GM19395 (cell line): ENCODE measurements at regions not wholly inside any gene's neighbourhood (a gene's known extent, or its start where the extent isn't known, plus 50 kb on each side); places are given as distances from the start of the nearest gene placed in this dataset.
A peak's percentile ranks its signal among the peaks of the same experiment; 100 is the strongest.

Experiments
- ATAC-seq: cut with Tn5 transposase; IDR thresholded peaks from one replicate; pipeline ENCODE4 v1.9.1; 2021; ENCODE audit warnings: mild to moderate bottlenecking, moderate library complexity; ENCODE audit not compliant: unreplicated experiment

DNA sequence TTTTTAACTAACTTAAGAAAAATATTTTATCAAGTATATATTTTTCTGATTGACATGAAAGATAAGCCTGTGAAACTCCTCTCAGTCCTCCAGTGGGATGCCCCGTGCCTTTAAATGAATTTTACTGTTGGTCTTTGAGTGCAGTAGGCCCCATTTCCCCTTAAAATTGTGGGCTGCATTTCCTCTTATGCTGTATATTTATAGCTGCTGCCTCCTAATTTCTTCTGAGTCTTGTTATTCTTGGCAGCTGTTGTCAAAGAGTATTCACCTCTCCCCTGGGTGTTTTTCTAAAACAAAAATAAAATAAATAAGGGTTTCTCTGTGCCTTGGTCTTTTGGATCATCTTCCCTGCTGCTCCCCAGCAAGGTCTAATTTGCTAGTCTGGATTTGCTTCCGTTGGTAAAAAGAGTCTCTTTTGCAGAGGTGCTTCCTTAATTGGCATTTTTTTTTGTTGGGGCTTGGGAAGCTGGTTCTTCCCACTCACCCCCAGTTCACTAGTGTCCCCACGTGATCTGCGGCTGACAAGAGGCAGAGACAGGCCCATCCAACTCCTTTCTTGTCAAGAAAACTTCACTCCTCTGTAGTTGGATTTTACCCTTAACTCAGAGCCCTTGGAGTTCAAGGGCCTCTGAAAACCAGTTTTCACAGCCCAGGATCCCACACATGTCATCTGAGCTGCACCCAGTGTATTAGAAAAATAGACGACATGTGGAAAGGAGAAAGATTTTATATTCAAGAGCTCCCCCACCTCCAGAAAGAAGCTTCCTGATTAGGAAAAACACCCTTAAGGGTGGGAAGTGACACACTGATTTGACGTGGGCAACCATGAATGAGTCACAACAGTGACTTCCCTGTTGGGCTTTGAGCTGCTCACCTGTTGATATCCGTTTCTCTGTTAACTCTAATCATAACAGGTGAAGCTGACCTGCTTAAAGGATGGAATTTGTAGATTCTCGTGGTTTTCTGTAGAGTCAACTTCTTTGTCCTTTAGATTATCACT lies 431.5 kb downstream of the DCDC2C start:
- ATAC-seq, result no peak

DNA sequence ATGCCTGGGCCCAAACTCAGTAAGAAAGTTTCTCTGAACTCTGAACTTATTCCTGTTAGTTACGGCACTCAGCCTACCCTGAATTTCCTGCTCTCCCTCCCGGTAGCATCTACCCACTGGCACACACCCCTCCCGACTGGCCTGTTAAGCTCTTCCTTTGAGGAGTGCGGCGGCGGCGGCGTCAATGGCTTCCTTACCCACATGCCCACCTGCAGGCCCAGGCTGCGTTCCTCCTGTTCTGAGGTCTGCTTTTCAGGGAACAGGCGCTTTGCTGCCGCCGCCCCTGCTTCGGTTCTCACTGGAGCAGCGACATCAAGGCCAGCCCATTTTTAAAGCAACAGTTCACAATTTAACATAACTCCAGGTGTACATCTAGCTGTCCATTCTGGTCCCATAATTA lies 432.4 kb downstream of the DCDC2C start:
- ATAC-seq, result no peak

DNA sequence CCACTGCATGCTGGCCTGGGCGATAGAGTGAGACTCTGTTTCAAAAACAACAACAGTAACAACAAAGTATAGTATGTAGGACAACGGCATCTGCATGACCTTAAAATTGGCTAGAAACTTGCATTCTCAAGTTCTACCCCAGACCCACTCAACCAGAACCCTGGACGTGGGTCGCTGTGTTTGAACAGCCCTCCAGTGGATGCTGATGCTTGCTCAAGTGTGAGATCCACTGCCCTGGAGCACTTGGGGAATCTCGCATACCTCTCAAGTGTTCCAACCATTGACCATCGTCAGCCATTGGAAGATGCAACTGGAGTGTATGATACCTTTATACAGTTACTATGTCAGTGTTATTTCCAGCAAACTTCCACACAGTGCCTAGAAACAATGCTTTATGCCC lies 435.9 kb downstream of the DCDC2C start:
- ATAC-seq, result no peak

DNA sequence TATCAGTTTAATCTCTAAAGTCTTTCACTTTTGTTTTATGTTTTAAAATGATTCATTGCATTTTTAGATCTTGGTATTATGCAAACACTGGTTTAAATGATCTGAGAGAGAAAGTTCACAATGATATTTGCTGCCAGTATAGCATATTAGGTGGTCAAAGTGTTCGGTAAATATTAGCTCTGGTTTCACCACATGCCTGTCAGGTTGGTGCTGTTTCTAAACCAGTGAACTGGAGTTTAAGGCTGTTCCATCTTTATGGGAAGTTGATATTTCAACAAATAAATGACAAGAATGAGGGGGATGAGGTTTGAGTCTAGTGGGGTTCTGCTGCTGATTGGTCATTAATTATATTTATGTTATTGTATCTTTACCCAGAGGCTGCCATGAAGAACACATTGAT lies 436.4 kb downstream of the DCDC2C start:
- ATAC-seq, result no peak

DNA sequence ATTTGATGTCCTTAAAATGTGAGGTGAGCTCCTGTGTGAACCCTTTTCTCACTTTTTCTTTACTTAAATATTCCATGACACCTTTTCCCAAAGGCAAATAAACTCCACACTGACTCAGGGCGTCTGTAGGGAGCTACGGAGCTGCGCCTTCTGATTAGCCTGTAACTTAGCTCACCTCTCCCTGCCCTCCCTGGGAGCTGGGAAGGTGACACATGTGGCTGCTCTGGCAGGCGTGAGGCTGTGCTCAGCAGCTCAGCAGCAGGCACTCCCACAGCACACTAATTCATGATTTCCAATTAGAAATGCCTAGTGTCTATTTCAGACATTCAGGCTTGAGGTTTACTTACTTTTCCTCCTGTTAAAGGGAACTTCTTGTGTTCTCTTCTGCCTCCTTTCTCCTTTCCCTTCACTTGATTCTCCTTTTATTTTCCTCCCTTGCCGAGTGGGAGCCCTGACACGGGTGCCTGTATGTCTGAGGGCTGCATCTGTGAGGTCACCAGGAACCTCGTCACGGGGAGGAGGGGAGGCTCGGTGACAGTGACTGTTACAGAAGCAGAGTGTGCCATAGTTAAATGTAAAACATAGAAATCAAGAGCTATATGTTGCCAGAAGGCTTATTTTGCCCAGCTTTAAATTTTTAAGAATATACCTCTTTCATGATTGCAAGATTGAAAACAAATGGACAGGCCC lies 437.1 kb downstream of the DCDC2C start:
- ATAC-seq, result no peak

DNA sequence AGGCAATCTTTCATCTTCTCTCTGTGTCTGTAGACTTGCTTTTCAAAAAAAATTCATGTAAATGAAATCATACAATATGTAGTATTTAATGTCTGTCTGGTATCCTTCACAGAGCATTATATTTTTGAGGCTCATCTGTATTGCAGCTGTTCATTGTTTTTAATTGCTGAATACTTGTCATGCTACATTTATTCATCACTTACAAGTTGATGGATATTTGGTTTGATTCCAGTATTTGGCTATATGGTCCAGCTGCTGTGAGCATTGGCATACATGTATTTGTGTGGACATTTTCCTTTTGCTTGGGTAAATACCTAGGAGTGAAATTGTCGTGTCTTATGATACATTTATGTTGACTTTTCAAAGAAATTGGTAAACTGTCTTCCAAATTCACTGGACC lies 441.4 kb downstream of the DCDC2C start:
- no peak for ATAC-seq

DNA sequence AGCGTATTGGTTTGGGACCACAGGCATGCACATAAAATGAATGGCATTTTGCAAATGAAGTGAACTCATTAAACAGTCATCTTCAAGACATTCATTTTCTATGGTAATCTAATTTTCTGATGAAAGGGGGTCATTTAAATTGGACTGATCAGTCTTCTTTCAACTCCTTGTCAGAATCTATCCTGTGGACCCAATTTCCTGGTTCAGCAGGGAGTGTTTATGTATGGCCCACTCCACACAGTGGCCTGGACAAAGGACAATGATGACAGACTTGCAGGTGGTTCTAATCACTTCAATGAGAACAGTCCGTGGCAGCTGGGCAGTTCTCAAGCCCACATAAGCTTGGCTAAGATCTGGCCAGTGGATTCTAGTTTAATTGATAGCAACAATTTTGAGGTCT lies 448.1 kb downstream of the DCDC2C start:
- ATAC-seq, result no peak

DNA sequence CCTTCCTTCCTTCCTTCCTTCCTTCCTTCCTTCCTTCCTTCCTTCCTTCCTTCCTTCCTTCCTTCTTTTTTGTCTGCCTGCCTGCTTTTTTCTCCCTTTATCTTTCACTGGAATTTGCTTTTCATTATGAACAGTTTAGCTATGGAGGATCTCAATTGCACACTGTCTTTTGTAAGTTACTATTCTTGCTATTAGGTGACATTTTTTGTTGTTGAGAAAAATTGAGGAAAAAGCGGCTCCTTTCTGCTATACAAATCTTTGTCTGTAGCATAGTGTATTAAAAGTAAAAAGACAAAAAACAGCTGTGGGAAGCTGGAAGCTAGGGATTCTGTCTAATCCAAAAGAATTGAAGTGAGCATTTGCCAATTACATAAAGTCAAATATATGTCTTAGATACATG lies 448.7 kb downstream of the DCDC2C start:
- no peak for ATAC-seq

DNA sequence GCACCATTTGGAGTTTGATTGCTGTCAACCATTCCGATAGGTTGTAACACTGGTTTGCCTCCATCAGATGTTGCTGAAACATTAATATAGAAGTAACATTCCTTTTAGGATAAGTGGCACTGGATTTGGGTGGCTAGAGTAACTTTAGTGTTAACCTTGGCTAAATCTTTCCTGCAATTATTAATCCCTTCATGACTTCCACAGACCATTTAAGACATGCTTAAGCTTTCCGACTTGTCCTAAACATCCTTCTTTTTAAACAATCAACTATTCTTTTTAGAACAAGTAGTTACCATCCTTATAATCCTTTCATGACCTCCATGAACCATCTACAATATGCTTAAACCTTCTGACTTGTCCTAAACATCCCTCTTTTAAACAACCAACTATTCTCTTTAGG lies 465.5 kb downstream of the DCDC2C start:
- ATAC-seq, result no peak

DNA sequence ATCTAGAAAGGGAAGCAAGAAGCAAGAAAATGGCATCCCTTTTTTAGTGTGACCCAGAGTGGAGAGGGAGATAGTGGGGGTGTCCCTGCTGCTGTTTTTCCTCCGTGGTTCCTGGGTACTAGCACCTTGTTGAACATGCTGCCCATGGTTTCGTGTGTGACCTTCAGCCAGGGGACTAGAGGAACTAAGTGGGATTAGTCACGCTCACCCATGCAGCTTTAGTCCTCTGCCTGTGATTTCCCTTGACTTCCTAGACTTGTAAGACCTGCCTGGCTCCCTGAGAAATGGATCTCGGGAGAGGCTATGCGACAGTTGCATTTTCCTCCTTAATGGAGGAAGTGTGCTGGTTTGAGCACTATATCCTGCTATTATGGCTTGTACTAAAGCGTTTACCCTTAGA lies 471.4 kb downstream of the DCDC2C start:
- no peak for ATAC-seq

DNA sequence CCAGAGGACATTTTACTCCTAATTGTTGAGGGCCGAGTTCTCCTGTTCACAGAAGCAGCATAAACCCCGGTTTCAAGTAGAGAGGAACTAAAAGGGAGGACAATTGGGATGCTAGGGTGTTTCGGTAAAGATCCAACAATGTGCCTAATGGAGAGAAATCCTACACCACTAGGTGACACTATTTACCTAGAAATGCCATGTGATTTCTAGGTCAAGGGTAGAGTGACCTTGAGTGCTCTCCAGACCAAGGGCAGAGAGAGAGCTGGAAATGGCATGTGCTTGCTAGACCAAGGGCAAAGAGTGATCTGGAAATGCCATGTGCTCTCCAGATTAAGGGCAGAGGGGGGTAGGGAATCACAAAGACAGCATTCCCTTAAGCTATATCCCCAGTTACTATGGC lies 472.0 kb downstream of the DCDC2C start:
- ATAC-seq, result no peak

DNA sequence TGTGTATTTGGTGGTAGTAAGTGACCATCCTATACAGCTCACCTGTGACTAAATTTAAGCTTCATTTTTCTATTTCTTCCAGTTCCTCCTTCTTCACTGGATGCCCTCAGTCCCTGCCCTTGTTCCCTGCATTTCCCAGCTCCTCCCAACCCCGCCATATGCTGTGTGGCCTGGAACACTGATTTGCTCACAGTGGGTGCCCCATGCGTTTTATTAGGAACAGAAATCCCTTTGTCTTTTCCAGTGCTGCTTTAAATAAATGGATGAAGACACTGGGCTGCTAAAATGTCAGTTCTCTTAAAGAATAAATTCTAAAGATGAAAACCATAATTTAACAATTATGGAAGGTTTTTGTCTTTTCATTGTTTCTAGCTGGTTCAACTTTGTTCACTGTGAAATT lies 477.3 kb downstream of the DCDC2C start:
- no peak for ATAC-seq

DNA sequence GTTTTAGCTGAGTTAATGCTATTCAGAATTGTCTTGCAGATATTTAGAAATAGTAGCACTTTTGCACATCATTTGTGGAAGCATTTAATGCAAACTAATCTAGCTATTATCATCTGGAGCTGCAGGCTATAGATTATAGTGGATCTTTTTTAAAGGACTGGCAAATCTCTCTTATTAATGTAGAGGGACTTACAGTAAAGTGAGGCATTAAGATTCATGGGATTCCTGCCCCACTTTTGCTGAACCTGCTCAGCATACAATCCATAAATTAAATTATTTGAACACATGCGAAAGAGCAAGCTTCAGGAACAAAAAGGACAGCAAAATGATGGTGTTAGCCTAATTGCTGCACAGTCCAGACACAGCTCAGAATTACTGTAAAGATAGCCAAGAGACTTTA lies 477.7 kb downstream of the DCDC2C start:
- ATAC-seq, result no peak

DNA sequence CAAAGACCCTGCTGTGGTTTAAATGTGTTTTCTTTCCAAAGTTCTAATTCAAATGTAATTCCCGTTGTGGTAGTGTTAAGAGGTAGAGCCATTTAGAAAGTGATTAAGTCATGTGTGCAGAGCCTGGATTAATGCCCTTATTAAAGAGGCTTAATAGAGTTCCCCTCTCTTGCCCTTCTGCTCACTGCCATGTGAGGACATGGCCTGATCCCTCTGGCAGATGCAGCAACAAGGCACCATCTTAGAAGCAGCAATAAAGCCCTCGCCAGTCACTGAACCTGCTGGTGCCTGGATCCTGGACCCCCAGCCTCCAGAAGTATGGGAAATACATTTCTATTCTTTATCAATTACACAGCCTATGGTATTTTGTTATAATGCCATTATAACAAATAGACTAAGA lies 485.2 kb downstream of the DCDC2C start:
- ATAC-seq, result no peak

DNA sequence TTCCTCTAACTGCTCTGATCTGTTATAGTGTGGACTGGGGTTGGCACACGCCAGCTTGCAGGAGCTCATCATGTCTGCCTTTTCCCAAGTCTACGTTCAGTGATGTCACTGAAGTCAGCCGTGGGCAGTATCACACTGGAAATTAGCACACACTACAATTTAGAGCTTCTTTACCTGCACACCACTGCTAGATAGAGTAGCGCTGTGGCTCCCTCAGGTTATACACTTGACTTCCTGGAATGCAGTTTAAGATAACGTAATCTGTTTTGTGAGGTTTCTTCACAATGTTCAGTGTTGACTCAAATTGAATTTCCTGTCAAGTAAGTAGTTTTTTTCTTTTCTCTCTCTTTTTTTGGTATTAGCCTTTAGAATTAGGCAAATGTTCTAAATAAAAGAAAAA lies 487.2 kb downstream of the DCDC2C start:
- ATAC-seq, result no peak

DNA sequence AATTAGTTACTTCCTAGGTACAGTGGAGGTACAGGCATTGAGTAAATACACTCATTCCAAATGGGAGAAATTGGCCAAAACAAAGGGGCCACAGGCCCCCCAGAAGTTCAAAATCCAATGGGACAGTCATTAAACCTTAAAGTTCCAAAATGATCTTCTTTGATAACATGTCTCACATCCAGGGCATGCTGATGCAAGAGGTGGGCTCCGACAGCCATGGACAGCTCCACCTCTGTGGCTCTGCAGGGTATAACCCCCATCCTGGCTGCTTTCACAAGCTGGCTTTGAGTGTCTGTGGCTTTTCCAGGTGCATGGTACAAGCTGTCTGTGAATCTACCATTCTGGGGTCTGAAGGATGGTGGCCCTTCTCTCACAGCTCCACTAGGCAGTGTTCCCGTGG lies 488.7 kb downstream of the DCDC2C start:
- no peak for ATAC-seq

DNA sequence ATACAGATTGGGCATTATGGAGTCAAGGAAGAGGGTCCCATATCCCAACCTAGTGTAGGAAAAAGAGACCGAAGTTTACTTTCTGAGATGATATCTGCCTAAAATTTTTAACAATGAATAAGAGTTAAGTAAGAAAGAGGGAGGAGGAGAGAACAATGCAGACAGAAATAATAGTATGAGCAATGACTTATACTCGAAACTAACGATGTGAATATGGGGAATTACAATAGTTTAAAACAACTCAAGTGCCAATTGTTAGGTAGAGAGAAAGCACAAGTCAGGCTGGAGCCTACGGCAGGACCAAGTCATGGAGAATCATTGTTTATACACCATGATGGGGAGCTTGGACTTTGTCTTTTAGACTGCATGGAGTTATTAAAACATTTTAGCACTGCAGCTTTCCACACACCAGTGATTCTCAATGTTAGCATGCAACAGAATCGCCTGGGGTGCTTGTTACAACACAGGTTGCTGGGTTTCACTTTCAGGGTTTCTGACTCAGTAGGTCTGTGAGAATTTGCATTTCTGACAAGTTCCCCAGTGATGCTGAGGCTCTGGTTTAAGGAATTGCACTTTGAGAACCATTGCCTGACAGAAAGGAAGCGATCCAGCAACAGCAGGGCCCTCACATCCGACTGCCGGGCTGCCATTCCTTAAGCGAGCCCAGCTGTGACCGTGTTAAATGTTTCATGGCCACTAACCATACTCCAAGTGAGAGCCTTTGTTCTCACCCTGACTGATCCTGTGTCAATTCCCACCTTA lies 511.2 kb downstream of the DCDC2C start:
- peak; percentile 62 for ATAC-seq

DNA sequence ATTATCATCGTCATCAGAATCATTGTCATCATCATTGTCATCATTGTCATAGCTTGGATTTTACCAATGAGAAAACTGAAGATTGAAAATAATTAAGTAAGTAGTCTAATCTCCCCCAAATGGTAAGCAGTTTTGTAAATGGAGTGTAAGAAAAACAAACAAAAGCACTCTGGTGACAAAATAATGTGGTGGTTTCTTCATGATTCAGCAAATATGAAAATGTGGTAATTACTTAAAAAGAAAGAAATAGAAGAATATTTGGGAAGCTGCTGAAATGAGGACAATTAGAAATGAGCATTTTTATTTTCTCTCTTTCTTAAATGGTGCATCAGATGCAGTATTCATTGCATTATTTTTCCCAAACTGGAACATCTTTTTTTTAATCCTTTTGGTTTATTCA lies 514.4 kb downstream of the DCDC2C start:
- no peak for ATAC-seq

DNA sequence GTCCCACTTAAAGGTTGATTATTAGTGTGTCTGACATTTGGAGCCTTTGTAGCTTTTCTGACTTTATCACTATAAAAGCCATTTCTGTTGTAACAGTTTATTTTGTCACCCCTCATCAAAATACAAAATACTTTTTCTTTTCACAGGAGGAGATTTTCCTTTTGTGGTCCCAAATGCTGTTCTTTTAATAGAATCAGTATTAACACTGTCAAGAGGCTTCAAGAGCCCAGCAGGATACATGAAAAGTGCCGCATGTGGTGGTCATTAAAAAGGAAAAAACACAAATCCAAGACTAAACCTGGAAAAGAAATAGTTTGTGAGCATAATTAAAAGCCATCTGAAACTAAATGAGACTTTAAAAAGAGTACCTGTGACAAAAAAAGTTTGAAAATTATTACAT lies 515.7 kb downstream of the DCDC2C start:
- ATAC-seq, result no peak

DNA sequence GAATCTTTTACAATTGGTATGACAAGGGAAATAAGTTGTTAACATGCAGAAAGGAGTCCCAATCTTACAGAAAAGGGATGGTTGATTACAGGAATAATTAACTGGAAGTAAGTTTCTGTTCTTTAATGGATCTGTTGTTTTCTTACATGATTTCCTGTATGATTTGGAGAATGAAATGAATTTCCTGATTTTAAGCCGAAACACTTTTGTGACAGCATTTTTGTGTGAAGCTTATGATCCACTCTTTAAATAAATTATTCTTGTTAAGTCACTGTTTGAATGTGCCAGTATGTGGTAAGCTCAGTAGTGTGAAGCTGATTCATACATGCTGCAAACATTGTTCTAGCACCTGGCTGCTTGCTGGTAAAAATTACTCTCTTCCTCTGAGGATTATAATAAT lies 516.2 kb downstream of the DCDC2C start:
- ATAC-seq, result no peak

DNA sequence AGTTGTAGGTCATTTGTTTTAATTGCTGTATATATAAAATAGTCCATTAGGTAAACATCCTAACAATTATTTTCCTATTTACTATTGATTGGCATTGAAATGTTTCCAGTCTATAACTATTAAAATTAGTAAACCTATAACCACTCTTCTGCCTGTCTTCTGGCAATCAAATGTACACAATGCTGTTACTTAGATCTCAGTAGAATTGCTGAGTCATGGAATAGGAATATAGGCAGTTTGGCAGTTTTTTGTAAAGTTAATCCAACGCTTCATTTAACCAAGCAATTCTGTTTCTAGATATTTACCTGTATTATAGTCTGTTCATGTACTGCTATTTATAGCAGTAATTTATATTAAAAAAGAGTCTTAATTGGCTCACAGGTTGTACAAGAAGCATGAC lies 518.1 kb downstream of the DCDC2C start:
- ATAC-seq, result no peak

DNA sequence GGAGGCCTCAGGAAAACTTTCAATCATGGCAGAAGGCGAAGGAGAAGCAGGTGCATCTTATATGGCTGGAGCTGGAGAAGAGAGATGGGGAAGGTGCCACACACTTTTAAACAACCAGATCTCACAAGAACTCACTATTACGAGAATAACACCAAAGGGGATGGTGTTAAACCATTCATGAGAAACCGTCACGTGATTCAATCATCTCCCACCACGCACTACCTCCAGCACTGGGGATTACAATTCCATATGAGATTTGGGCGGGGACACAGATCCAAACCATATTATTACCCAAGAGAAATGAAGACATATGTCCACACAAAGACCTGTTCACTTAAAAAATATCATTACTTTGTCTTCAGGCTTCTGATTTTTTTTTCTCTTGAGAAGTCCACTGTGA lies 518.5 kb downstream of the DCDC2C start:
- no peak for ATAC-seq
